ENCODE measurements at regions not wholly inside any gene's neighbourhood (a gene's known extent, or its start where the extent isn't known, plus 50 kb on each side); places are given as distances from the start of the nearest gene placed in this dataset.
A peak's percentile ranks its signal among the peaks of the same experiment; 100 is the strongest.

DNA sequence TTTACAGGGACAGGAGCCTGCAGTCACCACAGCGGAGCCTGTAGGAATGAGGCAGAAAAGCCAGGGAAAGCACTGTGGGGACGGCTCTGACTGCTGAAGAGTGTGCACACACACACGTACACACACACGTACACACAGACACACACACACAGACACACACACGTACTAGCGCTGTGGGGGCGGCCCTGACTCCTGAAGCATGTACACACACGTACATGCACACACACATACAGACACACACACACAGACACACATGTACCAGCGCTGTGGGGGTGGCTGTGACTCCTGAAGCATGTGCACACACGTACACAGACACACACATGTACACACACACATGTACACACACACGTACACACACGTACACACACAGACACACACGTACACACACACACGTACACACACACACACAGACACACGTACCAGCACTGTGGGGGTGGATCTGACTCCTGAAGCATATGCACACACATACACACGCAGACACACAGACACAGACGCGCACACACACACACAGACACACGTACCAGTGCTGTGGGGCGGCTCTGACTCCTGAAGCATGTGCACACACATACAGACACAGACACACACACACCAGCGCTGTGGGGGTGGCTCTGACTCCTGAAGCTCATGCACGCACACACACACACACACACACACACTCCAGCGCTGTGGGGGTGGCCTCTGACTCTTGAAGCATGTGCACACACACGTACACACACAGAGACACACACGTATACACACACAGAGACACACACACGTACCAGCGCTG lies 127.3 kb downstream of the DLL1 start:
- no peak for DNase-seq (ENCODE audit: extremely low read depth, low read depth)

DNA sequence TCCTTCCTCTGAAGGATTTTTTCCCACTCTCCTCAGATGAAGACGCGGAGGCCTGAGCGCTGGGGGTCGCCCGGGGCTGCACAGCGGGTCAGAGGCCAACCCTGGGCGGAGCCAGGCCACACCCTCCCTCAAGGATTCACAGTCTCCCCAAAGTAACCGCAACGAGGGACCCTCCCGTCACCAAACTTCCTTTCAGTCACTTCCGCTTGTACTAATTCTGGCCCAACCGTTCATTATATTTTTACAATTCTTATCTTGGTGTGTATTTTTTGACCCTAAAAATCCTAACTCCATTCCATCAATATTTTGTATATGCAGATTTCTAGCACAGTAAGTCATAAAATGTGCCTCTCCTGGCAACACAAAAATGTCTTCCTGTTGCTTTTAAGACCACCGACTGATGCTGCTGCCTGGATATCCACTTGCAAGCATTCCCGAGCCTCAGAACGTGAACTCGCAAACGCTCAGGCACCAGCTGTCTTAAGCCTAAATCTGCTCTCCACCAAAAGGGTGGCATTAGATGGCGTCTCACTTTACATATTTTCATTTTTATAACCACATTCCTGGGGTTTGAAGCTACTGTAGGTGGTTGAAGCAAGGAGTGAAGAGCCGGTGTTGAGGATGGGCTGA lies 128.0 kb downstream of the DLL1 start:
- DNase-seq (ENCODE audit: extremely low read depth, low read depth): no peak

DNA sequence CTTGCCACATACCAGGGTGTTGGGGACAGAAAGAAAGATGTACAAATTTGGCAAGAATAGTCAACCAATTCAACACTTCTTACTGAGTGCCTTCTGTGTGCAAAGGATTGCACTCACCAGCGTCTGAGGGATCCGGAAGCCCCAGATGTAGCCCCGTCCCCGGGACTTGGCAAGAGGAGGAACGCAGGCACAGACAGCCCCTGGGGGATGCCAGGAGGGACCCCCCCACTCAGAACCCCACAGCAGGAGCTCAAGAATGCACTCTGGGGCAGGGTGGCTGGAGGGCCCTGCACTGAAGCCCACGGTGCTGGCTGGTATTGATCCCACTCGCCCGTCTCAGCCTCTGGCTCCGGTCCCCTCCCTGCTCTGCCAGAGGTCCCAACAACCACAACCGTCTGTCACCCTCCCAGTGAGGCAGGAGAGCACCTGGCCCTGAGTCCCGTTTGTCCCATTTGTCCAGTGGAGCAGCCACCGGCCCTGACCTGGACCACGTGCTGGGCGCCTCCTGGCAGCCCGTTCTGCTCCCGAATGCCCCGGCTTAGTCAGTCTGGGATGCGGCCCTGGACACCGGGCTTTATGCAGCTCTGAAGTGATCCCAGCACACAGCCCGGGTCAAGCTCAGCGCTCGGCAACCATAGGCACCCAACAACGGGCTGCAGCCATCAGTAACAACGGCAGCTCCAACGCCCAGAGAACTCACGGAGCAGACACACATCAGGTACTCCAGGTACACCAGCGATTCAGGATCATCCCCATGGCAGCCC lies 128.7 kb downstream of the DLL1 start:
- DNase-seq (ENCODE audit: extremely low read depth, low read depth): no peak

DNA sequence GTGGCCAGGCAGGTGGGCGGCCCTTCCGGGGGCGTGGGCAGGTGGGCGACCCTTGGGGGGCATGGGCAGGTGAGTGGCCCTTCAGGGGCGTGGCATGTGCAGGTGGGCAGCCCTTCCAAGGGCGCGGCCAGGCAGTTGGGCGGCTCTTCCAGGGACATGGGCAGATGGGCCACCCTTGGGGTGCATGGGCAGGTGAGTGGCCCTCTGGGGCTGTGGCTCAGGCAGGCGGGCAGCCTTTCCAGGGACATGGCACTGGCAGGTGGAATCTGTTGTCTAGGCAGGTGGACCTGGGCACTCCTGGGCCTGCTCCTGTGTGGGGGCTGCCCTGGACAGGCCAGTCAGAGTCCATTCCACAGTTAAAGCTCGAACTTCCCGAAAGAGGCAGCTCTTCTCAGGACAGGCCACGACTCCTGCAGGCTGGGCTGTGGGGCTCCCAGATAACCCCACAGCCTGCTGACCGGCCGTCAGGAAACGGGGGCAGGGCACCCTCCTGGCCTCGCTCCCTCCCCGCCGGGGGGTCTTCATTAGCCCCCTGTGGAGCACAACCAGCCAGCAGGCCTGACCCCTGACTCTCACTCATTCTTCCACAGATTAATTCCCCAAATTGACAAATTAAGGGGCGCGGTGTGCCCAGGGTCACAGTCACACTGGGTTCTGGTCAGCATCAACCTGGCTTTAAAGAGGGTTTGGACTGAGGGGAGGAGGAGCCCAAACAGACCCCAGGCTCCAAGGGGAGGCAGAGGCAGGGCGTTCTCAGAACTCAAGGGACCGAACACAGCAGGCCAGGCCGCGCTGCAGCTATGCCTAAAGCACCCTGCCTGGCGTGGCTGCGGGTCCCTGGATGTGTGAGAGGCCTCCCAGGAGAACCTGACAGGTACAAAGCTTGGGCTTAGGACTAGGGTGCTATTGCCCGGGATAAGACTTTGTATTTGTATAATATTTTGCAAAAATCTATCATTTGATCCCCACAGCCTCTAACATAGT lies 130.0 kb downstream of the DLL1 start:
- DNase-seq (ENCODE audit: extremely low read depth, low read depth): no peak

DNA sequence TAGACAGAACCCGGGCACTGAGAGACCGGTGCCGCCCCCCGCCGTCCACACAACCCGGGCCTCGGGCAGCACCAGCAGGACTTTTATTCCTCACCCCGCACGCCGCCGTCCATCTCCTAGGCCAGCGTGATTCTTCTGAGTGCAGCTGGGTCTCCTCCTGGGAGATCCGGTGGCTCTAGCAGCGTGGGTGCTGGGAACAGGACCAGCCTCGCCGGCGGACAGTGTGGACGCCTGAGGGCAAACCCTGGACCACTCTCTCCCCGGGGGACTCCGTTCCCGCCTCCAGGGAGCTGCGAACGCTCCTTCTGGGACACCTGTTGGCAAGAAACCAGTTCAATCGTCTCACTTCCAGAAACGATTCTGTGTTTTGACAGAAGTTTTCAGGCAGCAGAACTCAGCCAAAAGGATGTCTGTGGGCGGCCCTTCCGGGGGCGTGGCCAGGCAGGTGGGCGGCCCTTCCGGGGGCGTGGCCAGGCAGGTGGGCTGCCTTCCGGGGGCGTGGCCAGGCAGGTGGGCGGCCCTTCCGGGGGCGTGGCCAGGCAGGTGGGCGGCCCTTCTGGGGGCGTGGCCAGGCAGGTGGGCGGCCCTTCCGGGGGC lies 130.7 kb downstream of the DLL1 start:
- DNase-seq (ENCODE audit: extremely low read depth, low read depth): no peak

DNA sequence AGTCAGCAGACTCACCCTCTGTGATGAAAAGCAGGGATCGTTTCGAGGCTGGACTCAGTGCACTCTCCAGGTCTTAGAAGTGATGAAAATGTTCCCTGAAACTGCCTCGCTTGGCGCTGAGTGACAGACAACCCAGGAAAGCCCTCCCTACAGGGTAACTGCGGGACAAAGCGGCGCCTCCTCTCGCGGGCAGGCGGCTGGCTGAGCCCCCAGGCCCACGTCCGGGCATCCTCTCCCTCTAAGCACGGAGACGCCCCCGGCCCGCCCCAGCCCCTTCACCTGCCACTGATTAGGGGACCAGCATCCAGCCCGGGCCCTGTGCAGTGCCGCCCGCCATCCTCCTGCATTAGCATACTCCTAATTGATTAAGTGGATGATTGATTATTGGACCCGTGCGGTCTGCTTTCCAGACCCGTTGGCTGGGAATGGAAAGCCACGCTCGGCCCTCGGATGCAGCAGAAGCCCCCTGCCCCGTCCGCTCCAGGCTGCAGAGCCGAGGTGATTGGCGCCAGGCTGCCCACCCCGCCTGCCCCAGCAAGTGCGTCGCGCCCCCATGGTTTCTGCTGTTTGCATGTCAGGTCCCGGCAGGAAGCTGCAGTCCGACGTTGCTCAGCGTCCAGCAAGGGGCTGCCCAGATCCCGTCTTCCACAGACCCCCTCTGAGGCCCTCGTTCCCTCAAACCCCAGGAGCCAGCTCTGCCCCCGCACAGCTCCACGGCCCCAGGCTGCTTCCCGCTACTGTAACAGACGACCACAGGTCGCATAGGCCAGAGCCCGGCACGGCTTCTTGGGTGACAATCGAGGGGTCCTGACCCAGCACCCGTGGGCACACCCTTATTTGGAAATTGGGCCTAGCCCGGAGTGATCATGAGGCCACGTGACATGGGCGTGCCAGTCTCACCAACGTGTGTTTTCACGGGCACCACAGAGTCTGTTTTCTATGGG lies 131.6 kb downstream of the DLL1 start:
- DNase-seq (ENCODE audit: extremely low read depth, low read depth): no peak

DNA sequence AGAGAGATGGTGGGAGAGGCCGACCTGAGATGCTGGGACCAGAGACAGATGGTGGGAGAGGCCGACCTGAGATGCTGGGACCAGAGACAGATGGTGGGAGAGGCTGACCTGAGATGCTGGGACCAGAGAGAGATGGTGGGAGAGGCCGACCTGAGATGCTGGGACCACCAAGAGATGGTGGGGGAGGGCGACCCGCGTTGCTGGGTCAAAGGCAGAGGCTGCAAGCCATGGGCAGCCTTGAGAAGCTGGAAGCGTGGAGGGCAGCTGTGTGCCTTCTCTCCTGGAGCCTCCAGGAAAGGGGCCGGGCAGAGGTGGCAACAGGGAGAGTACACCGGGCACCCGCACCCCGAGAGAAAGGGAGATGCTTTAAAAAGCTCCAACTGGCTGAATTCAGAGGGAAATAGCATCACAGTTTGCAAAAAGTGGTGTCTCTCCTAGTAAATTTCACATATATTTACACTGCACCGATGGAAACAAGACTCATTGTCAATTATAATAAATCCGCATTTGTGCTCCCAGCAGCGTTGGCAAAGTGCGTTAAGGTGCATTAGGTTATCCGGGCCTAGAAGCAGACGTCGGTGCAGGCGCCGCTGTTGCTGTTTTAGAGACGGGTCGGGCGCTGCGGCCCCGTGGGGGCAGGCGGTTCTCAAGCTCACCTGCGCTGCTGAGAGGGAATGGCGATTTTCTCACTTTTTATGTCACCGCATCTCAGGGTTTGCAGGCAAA lies 132.4 kb downstream of the DLL1 start:
- no peak for DNase-seq (ENCODE audit: extremely low read depth, low read depth)

DNA sequence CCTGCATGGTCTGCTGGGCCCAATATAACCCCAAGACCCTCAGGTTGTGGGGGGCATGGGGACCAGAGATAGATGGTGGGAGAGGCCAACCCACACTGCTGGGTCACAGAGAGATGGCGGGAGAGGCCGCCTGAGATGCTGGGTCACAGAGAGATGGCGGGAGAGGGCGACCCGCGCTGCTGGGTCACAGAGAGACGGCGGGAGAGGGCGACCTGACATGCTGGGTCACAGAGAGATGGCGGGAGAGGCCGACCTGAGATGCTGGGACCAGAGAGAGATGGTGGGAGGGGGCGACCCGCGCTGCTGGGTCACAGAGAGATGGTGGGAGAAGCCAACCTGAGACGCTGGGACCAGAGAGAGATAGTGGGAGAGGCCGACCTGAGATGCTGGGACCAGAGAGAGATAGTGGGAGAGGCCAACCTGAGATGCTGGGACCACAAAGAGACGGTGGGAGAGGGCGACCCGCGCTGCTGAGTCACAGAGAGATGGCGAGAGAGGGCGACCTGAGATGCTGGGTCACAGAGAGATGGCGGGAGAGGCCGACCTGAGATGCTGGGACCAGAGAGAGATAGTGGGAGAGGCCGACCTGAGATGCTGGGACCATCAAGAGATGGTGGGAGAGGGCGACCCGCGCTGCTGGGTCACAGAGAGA lies 133.2 kb downstream of the DLL1 start:
- DNase-seq (ENCODE audit: extremely low read depth, low read depth): no peak

DNA sequence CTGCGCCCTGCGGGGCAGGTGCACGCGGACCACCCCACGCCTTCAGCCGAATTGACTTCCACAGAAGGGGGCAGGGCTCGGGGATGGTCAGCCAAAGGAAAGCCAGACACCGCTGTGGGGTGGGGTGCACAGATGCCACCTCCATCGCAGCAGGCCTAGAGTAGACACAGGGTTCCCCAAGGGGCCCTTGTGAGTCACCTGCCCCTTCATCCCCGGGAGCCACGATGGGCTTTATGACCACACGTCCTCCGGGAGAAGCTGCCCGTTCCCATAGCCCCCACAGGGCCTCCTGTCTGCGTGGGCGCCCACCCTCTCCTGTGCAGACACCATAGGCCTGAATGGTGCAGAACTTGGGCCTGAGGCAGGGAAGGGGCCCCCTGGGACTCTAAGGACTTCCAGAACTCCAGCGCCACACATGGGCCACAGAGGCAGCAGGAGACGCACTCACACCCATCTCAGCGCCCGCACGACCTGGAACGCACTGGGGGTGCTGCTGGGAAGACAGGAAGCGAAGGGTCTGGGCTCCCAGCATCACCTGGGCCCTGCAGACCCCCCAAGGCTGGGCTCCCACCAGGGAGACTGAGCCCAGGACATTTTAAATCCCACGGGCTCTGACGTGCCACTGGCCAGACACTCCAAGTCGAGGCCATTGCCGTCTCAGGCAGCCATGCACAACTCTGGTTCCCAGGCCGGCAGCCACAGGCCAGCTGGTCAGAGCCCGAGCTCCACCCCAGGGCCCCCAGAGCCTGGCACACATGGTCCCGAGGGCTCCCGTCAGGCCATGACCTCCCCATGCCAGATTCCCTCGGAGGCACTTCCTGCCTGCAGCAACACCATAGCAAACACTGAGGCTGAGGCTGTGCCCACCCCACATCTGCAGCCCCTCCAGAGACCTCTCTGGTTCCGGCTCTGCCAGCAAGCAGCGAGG lies 134.2 kb downstream of the DLL1 start:
- no peak for DNase-seq (ENCODE audit: extremely low read depth, low read depth)

DNA sequence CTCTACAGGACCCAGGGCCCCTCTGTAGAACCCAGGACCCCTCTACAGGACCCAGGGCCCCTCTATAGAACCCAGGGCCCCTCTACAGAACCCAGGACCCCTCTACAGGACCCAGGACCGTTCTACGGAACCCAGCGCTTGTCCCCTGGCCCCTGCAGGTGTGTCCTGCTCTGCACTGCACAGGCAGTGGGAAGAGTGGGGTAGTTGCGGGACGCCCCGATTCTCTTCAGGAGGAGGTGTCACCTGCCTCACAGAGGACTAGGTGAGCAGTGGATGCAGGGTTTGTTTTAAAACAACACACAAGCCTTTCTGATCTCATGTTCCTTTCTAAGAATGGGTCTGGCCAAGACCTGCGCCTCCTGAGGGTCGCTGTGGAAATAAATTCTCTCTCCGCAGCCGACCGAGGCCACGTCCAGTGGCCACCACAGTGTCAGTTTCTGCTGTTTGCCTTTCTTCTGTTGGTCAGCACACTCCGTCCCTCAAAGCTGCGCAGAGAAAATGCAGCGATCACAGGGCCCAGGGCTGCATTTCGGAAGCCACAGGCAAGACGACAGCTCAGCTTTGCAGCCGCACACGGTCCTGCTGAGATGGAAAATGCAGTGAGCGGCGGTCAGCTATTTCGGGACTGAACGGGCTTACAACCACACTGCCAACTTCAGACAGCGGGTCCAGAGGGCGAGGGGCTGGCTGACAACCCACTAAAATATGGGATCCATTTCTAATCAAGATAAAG lies 135.2 kb downstream of the DLL1 start:
- DNase-seq (ENCODE audit: extremely low read depth, low read depth): no peak

DNA sequence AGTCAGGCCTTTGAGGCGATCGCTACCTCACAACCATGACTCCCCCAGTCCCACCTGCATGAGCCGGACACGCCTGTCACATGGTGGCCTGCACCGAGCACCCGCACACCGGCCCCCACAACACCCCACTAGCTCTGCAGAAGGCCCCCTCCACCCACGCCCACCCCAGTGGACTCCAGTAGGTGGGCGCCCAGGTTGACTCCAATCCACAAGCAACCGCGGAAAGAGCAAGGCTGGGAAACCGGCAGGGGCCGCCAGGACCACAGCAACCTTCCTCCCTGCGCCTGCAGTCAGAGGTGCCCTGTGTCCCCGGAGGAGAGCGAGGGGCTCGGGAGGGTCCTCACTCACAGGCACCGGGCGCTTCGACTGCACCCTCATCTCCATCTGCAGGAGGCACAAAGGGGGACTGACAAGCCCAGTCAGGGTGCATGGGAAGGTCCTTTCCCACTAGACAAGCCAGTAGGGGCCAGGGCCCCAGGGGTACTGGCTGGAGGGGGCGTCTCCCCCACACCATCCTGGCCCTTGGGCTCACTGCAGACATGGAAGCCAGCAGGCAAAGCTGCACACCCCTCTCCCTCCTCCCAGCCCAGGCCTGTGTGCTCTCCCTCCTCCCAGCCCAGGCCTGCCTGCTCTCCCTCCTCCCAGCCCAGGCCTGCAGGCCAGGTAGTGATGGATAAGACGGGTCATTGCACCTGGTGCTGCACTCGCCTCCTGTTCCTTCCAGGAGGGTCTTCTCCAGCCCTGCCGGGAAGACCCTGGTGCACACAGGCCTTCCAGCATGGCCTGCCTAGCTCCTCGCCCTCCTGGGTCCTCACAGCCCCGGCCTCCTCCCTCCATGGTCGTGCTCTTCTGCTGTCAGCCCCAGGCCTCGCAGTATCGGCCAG lies 137.2 kb downstream of the DLL1 start:
- no peak for DNase-seq (ENCODE audit: extremely low read depth, low read depth)

DNA sequence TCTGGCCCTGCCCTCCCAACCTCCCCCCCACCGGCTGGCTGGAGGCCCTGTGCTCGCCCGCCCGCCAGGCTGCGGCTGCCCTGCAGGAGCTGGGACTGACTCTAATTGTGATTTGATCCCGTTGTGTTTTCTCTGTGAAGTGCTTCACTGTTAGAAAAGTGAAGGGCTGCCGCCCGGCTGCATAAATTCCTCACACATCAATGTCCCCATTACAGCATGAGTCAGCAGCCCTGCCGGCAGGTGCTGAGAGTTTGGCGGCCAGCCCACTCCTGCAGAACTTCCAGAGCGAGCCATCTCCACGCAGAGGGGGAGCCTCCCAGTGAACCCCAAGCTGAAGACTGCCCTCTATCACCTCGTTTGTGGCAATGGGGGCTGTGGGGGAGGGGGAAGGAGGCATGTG lies 137.9 kb downstream of the DLL1 start:
- peak; percentile 5 for DNase-seq (ENCODE audit: extremely low read depth, low read depth)

DNA sequence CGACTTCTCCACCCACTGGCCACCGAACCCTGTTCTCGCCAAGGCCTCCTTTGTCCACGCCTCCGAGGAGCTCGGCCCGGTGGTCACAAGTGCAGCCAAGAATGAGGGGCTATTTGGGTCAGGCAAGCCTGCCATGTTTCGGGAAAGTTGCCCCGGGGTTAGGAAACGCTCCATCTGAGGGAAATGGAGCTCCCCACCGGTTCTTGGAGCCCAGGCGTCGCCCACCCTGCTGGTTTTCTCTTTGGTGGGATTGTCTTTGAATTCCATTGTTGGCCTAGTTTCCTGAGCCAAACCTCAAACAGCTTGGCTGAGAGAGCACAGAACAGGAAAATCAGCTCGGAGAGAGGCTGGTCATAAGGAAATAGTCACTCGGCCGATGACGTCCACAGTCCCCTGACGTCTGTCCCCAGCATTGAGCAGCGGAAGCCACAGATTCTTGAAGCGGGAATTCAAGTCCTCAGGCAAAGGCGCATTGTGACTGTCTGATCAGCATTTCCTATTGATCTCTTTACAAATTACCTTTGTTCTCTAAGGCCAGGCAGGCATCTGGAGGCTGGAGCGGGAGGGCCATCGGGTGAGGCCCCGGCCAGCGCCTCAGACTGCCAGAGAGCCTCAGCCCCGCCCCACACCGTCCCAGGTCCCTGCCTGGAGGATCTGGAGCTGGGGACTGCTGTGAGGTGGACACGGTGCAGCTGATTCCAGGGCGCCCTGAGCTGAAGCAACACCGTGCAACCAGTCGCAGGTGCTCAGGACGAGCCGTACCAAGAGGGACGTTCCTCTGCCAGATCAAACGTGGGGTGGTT lies 138.6 kb downstream of the DLL1 start:
- no peak for DNase-seq (ENCODE audit: extremely low read depth, low read depth)

DNA sequence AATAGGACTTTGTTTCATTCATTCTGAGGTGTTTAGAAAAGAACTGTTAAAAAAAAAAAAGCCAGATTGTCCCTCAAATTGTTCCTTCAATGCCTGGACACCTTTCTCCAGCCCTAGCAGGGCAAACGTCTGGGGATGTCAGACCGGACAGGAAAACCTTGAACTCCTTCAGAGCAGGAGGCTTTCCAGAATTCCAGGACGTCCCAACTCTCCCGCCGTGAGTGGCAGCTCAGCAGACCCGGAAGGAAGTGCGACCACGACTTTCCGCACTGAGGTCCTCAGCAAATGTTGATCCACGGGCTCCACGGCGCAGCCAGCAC lies 139.1 kb downstream of the DLL1 start:
- DNase-seq (ENCODE audit: extremely low read depth, low read depth): no peak

Data from NCI-H460 (cell line).